HG03432 (cell line): ENCODE measurements at regions not wholly inside any gene's neighbourhood (a gene's known extent, or its start where the extent isn't known, plus 50 kb on each side); places are given as distances from the start of the nearest gene placed in this dataset.
"Not testable (repeated sequence)": the region's sequence is repeated elsewhere in the genome, so short reads cannot be mapped to it uniquely, and the experiment has no call there.

ENCODE experiments used
- ATAC-seq: cut with Tn5 transposase; IDR thresholded peaks from one replicate; pipeline ENCODE4 v1.9.1; 2021; ENCODE audit warnings: mild to moderate bottlenecking, moderate library complexity; ENCODE audit not compliant: unreplicated experiment

GRCh38 chr2:38484957-38485356 lies 107.9 kb upstream of the ATL2 start:
- ATAC-seq: no peak

GRCh38 chr2:38483776-38484501 lies 106.9 kb upstream of the ATL2 start:
- ATAC-seq: no peak

GRCh38 chr2:38482710-38483109 lies 105.6 kb upstream of the ATL2 start:
- not testable (repeated sequence) for ATAC-seq

GRCh38 chr2:38480617-38481016 lies 103.5 kb upstream of the ATL2 start:
- no peak for ATAC-seq

- ATAC-seq: no peak
Measured at GRCh38 chr2:38477006-38477405, 99.9 kb upstream of the ATL2 start.

GRCh38 chr2:38475567-38475881 lies 98.5 kb upstream of the ATL2 start:
- ATAC-seq: no peak

GRCh38 chr2:38474715-38475566 lies 97.9 kb upstream of the ATL2 start:
- no peak for ATAC-seq

GRCh38 chr2:38474021-38474456 lies 97.0 kb upstream of the ATL2 start:
- no peak for ATAC-seq

- no peak for ATAC-seq
Measured at GRCh38 chr2:38473333-38474005, 96.4 kb upstream of the ATL2 start.

- no peak for ATAC-seq
Measured at GRCh38 chr2:38470115-38470514, 93.0 kb upstream of the ATL2 start.

GRCh38 chr2:38467768-38468455 lies 90.8 kb upstream of the ATL2 start:
- ATAC-seq: no peak

GRCh38 chr2:38466876-38467767 lies 90.0 kb upstream of the ATL2 start:
- no peak for ATAC-seq

- ATAC-seq: no peak
Measured at GRCh38 chr2:38466409-38466808, 89.3 kb upstream of the ATL2 start.

- ATAC-seq: peak; percentile 69
Measured at GRCh38 chr2:38465789-38466127, 88.7 kb upstream of the ATL2 start.

GRCh38 chr2:38464971-38465788 lies 88.1 kb upstream of the ATL2 start:
- no peak for ATAC-seq

- ATAC-seq: no peak
Measured at GRCh38 chr2:38463752-38464151, 86.7 kb upstream of the ATL2 start.

- ATAC-seq: no peak
Measured at GRCh38 chr2:38462121-38462661, 85.1 kb upstream of the ATL2 start.

- no peak for ATAC-seq
Measured at GRCh38 chr2:38461470-38461869, 84.4 kb upstream of the ATL2 start.

GRCh38 chr2:38460313-38460712 lies 83.2 kb upstream of the ATL2 start:
- no peak for ATAC-seq
